ENCODE measurements at regions not wholly inside any gene's neighbourhood (a gene's known extent, or its start where the extent isn't known, plus 50 kb on each side); places are given as distances from the start of the nearest gene placed in this dataset.
"Not testable (repeated sequence)": the region's sequence is repeated elsewhere in the genome, so short reads cannot be mapped to it uniquely, and the experiment has no call there.

- no peak for DNase-seq
These were observed 169.1 kb upstream of the ARHGEF26 start for GRCh38 chr3:153952091-153952490.

GRCh38 chr3:153956613-153957012 lies 164.6 kb upstream of the ARHGEF26 start:
- DNase-seq = no peak

- no peak for DNase-seq
These were observed 163.8 kb upstream of the ARHGEF26 start for GRCh38 chr3:153957421-153957820.

- no peak for DNase-seq
These were observed 162.3 kb upstream of the ARHGEF26 start for GRCh38 chr3:153958635-153959595.

- DNase-seq = no peak
These were observed 160.6 kb upstream of the ARHGEF26 start for GRCh38 chr3:153960458-153961074.

- DNase-seq = no peak
These were observed 159.7 kb upstream of the ARHGEF26 start for GRCh38 chr3:153961494-153961893.

- DNase-seq = no peak
These were observed 158.2 kb upstream of the ARHGEF26 start for GRCh38 chr3:153963012-153963411.

- DNase-seq = no peak
These were observed 153.9 kb upstream of the ARHGEF26 start for GRCh38 chr3:153967260-153967659.

- no peak for DNase-seq
These were observed 151.1 kb upstream of the ARHGEF26 start for GRCh38 chr3:153970047-153970446.

- DNase-seq = no peak
These were observed 150.3 kb upstream of the ARHGEF26 start for GRCh38 chr3:153970741-153971347.

GRCh38 chr3:153972862-153973261 lies 148.3 kb upstream of the ARHGEF26 start:
- no peak for DNase-seq

- no peak for DNase-seq
These were observed 147.4 kb upstream of the ARHGEF26 start for GRCh38 chr3:153973722-153974265.

GRCh38 chr3:153974614-153975013 lies 146.6 kb upstream of the ARHGEF26 start:
- no peak for DNase-seq

- no peak for DNase-seq
These were observed 144.2 kb upstream of the ARHGEF26 start for GRCh38 chr3:153976891-153977554.

GRCh38 chr3:153978006-153978405 lies 143.2 kb upstream of the ARHGEF26 start:
- DNase-seq = no peak

- no peak for DNase-seq
These were observed 141.6 kb upstream of the ARHGEF26 start for GRCh38 chr3:153979418-153980251.

- no peak for DNase-seq
These were observed 141.0 kb upstream of the ARHGEF26 start for GRCh38 chr3:153980252-153980590.

GRCh38 chr3:153997364-153997763 lies 123.8 kb upstream of the ARHGEF26 start:
- DNase-seq = not testable (repeated sequence)

- DNase-seq = no peak
These were observed 117.5 kb upstream of the ARHGEF26 start for GRCh38 chr3:154003649-154004048.

GRCh38 chr3:154011036-154011435 lies 110.2 kb upstream of the ARHGEF26 start:
- no peak for DNase-seq

GRCh38 chr3:154013736-154014135 lies 107.5 kb upstream of the ARHGEF26 start:
- DNase-seq = no peak

GRCh38 chr3:154015307-154015706 lies 105.9 kb upstream of the ARHGEF26 start:
- DNase-seq = no peak

Data from activated CD4-positive, CD25-positive, alpha-beta regulatory T cell treated with anti-CD3 and anti-CD28 coated beads, Interleukin-2, amount 50 U/mL, for 72 hours (primary cell).